ENCODE measurements at regions not wholly inside any gene's neighbourhood (a gene's known extent, or its start where the extent isn't known, plus 50 kb on each side); places are given as distances from the start of the nearest gene placed in this dataset.

DNA sequence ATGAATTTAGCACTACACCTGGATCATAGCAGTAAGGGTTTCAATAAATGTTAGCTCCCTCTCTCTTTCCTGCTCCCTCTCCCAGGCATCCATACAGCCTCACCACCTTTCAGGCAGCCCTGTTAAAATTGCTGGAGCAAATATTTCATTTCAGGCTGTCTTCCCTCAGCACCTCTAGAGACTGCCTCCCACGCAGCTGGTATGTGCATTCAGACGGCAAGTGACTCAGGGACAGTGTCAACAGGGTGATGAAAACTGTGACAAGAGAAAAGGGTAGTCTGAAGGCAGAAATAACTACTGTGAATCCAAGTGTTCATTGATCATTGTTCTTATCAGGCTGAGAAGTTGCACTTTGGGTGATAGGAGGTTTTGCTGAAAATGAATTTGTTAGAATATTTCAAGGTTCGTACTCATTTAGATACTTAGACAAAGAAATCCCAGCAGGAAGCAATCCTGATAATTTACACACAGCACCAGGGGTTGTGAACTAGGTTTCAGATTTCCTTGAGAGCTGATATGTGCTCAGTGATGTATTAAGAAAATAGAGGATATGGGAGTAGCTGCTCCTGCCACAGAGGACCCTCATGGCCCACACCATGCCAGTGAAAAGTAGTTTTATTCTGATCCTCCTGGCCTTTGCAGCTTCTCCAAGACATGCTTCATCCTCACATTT lies 424.2 kb downstream of the FGF13 start:
- no peak overlapping the region for H2AFZ ChIP-seq (ENCODE audit: low read length)
- no peak overlapping the region for H3K23ac ChIP-seq (ENCODE audit: low read depth, low read length, poor library complexity)
- no peak overlapping the region for H2BK15ac ChIP-seq (ENCODE audit: low read length)
- H3K18ac ChIP-seq (ENCODE audit: low read length) = no peak overlapping the region
- H3K14ac ChIP-seq (ENCODE audit: low read length) = no peak overlapping the region
- no peak overlapping the region for H3K27ac ChIP-seq (replicated peaks; ENCODE audit: low read length)
- H2BK5ac ChIP-seq (ENCODE audit: low read length) = no peak overlapping the region
- H2AK5ac ChIP-seq (ENCODE audit: low read depth, low read length) = no peak overlapping the region
- H3K27me3 ChIP-seq (ENCODE audit: control insufficient read depth in 3 of 3, insufficient read depth in 3 of 3, low read depth in 1 of 3, low read length in 3 of 3) = no peaks in the 10 kb centered on the region
- no peak overlapping the region for H3K9ac ChIP-seq (ENCODE audit: low read depth, low read length, poor library complexity)
- no peaks in the 10 kb centered on the region for H3K79me1 ChIP-seq (ENCODE audit: low read depth, low read length)
- H3K4me2 ChIP-seq (ENCODE audit: insufficient read depth, low read length, poor library complexity, severe bottlenecking) = no peak overlapping the region
- H3K4me3 ChIP-seq (ENCODE audit: low read length in 2 of 2) = no peak overlapping the region
- no peak overlapping the region for H2BK120ac ChIP-seq (ENCODE audit: low read depth, low read length)
- peaks cover 0 to 1% of the 10 kb centered on the region in 2 donors for H3K4me1 ChIP-seq (ENCODE audit: control insufficient read depth in 2 of 2, insufficient read depth in 1 of 2, low read depth in 1 of 2, low read length in 2 of 2)
- no peaks in the 10 kb centered on the region for H3K9me3 ChIP-seq (replicated peaks in 1 of 2; ENCODE audit: control insufficient read depth in 2 of 2, insufficient read depth in 1 of 2, low read depth in 1 of 2, low read length in 2 of 2)
- no peak overlapping the region for H4K8ac ChIP-seq (ENCODE audit: low read depth, low read length)
- no peak for DNase-seq (ENCODE audit: low spot score)
- no peak overlapping the region for H4K91ac ChIP-seq (ENCODE audit: low read depth, low read length, poor library complexity)
- no CpG with 5 or more reads among the region's 3 CpGs for WGBS, 2 donors (ENCODE audit: extremely low coverage in 2 of 2, insufficient read length in 2 of 2, insufficient replicate concordance in 1 of 2)
- no peak overlapping the region for H3K4ac ChIP-seq (ENCODE audit: low read length)
- no peaks in the 10 kb centered on the region for H3K36me3 ChIP-seq (replicated peaks in 1 of 2; ENCODE audit: control insufficient read depth in 2 of 2, insufficient read depth in 2 of 2, low read length in 2 of 2)
- no peak overlapping the region for H2BK12ac ChIP-seq (ENCODE audit: low read length)

GRCh38 chrX:138294951-138295350 lies 416.6 kb downstream of the FGF13 start:
- H3K9me3 ChIP-seq (replicated peaks in 1 of 2; ENCODE audit: control insufficient read depth in 2 of 2, insufficient read depth in 1 of 2, low read depth in 1 of 2, low read length in 2 of 2) = no peaks in the 10 kb centered on the region
- H3K27ac ChIP-seq (replicated peaks; ENCODE audit: low read length) = no peak overlapping the region
- no peak overlapping the region for H2BK15ac ChIP-seq (ENCODE audit: low read length)
- DNase-seq (ENCODE audit: low spot score) = no peak
- H2BK120ac ChIP-seq (ENCODE audit: low read depth, low read length) = no peak overlapping the region
- no peak overlapping the region for H3K4me3 ChIP-seq (ENCODE audit: low read length in 2 of 2)
- H3K14ac ChIP-seq (ENCODE audit: low read length) = no peak overlapping the region
- no peak overlapping the region for H3K9ac ChIP-seq (ENCODE audit: low read depth, low read length, poor library complexity)
- peaks cover 0 to 8% (median 0%) of the 10 kb centered on the region in 3 experiments for H3K27me3 ChIP-seq (ENCODE audit: control insufficient read depth in 3 of 3, insufficient read depth in 3 of 3, low read depth in 1 of 3, low read length in 3 of 3)
- H3K4ac ChIP-seq (ENCODE audit: low read length) = no peak overlapping the region
- H2BK5ac ChIP-seq (ENCODE audit: low read length) = no peak overlapping the region
- no CpG with 5 or more reads among the region's 5 CpGs for WGBS, 2 donors (ENCODE audit: extremely low coverage in 2 of 2, insufficient read length in 2 of 2, insufficient replicate concordance in 1 of 2)
- no peak overlapping the region for H4K8ac ChIP-seq (ENCODE audit: low read depth, low read length)
- no peak overlapping the region for H2AK5ac ChIP-seq (ENCODE audit: low read depth, low read length)
- no peaks in the 10 kb centered on the region for H3K79me1 ChIP-seq (ENCODE audit: low read depth, low read length)
- no peak overlapping the region for H3K4me2 ChIP-seq (ENCODE audit: insufficient read depth, low read length, poor library complexity, severe bottlenecking)
- H2BK12ac ChIP-seq (ENCODE audit: low read length) = no peak overlapping the region
- H2AFZ ChIP-seq (ENCODE audit: low read length) = no peak overlapping the region
- H3K18ac ChIP-seq (ENCODE audit: low read length) = no peak overlapping the region
- H4K91ac ChIP-seq (ENCODE audit: low read depth, low read length, poor library complexity) = no peak overlapping the region
- H3K36me3 ChIP-seq (replicated peaks in 1 of 2; ENCODE audit: control insufficient read depth in 2 of 2, insufficient read depth in 2 of 2, low read length in 2 of 2) = no peaks in the 10 kb centered on the region
- no peak overlapping the region for H3K23ac ChIP-seq (ENCODE audit: low read depth, low read length, poor library complexity)
- no peaks in the 10 kb centered on the region for H3K4me1 ChIP-seq (ENCODE audit: control insufficient read depth in 2 of 2, insufficient read depth in 1 of 2, low read depth in 1 of 2, low read length in 2 of 2)

DNA sequence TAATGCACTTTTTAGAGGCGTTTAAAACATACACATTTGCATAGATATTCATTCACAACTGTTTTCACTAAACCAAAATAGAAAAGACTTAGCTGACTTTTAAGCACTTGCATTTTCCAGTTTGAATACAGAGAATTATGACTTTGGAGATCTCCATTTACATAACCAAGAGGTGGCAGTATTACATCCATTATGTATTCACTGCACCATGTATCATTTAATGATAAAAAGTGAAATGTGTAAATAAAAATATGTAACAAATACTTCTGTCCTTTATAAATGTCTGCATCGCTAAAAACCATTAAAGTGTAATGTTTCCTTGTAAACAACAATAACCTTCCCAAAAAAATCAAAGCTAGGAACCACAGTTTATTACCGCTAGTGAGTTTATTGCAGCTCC lies 413.2 kb downstream of the FGF13 start:
- Histone ChIP-seq H2AFZ (ENCODE audit: low read length) (no peak overlapping the region), H4K8ac (ENCODE audit: low read depth, low read length) (no peak overlapping the region), H3K79me1 (ENCODE audit: low read depth, low read length) (no peaks in the 10 kb centered on the region), H3K4me3 (ENCODE audit: low read length in 2 of 2) (no peak overlapping the region), H4K91ac (ENCODE audit: low read depth, low read length, poor library complexity) (no peak overlapping the region), H3K9ac (ENCODE audit: low read depth, low read length, poor library complexity) (no peak overlapping the region), H3K9me3 (replicated peaks in 1 of 2; ENCODE audit: control insufficient read depth in 2 of 2, insufficient read depth in 1 of 2, low read depth in 1 of 2, low read length in 2 of 2) (no peaks in the 10 kb centered on the region), H3K14ac (ENCODE audit: low read length) (no peak overlapping the region), H2BK5ac (ENCODE audit: low read length) (no peak overlapping the region), H3K27me3 (ENCODE audit: control insufficient read depth in 3 of 3, insufficient read depth in 3 of 3, low read depth in 1 of 3, low read length in 3 of 3) (peaks cover 0 to 4% (median 0%) of the 10 kb centered on the region in 3 experiments), H2AK5ac (ENCODE audit: low read depth, low read length) (no peak overlapping the region), H3K4me2 (ENCODE audit: insufficient read depth, low read length, poor library complexity, severe bottlenecking) (no peak overlapping the region), H2BK120ac (ENCODE audit: low read depth, low read length) (no peak overlapping the region), H3K36me3 (replicated peaks in 1 of 2; ENCODE audit: control insufficient read depth in 2 of 2, insufficient read depth in 2 of 2, low read length in 2 of 2) (no peaks in the 10 kb centered on the region), H3K18ac (ENCODE audit: low read length) (no peak overlapping the region), H2BK12ac (ENCODE audit: low read length) (no peak overlapping the region), H3K4me1 (ENCODE audit: control insufficient read depth in 2 of 2, insufficient read depth in 1 of 2, low read depth in 1 of 2, low read length in 2 of 2) (no peaks in the 10 kb centered on the region), H3K27ac (replicated peaks; ENCODE audit: low read length) (no peak overlapping the region), H2BK15ac (ENCODE audit: low read length) (no peak overlapping the region), H3K23ac (ENCODE audit: low read depth, low read length, poor library complexity) (no peak overlapping the region), H3K4ac (ENCODE audit: low read length) (no peak overlapping the region)
- no CpG with 5 or more reads among the region's 3 CpGs for WGBS, 2 donors (ENCODE audit: extremely low coverage in 2 of 2, insufficient read length in 2 of 2, insufficient replicate concordance in 1 of 2)
- DNase-seq (ENCODE audit: low spot score) = no peak

DNA sequence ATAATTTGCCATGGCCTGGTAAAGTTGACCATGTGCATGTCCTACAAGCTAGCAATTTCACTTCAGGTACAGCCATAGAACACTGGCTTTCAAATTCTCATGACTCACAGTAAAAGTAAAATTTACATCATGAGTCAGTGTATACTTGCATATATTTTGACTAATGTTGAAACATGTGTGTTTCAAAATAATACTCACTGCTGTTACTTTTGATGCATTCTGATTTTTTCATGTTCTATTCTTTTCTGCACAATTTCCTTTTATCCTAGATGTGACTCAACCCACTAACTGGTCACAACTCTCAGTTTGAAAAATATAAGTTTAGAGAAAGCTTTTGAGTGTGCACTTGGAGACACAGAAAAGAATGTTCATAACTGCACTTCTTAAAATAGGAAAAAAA lies 365.7 kb downstream of the FGF13 start:
- H3K9me3 ChIP-seq (replicated peaks in 1 of 2; ENCODE audit: control insufficient read depth in 2 of 2, insufficient read depth in 1 of 2, low read depth in 1 of 2, low read length in 2 of 2) = no peaks in the 10 kb centered on the region
- H4K8ac ChIP-seq (ENCODE audit: low read depth, low read length) = no peak overlapping the region
- H3K4me2 ChIP-seq (ENCODE audit: insufficient read depth, low read length, poor library complexity, severe bottlenecking) = no peak overlapping the region
- H3K18ac ChIP-seq (ENCODE audit: low read length) = no peak overlapping the region
- no peak overlapping the region for H3K14ac ChIP-seq (ENCODE audit: low read length)
- H2BK12ac ChIP-seq (ENCODE audit: low read length) = no peak overlapping the region
- H3K23ac ChIP-seq (ENCODE audit: low read depth, low read length, poor library complexity) = no peak overlapping the region
- H3K4me3 ChIP-seq (ENCODE audit: low read length in 2 of 2) = no peak overlapping the region
- no peak overlapping the region for H2AFZ ChIP-seq (ENCODE audit: low read length)
- no peaks in the 10 kb centered on the region for H3K36me3 ChIP-seq (replicated peaks in 1 of 2; ENCODE audit: control insufficient read depth in 2 of 2, insufficient read depth in 2 of 2, low read length in 2 of 2)
- no peaks in the 10 kb centered on the region for H3K27me3 ChIP-seq (ENCODE audit: control insufficient read depth in 3 of 3, insufficient read depth in 3 of 3, low read depth in 1 of 3, low read length in 3 of 3)
- DNase-seq (ENCODE audit: low spot score) = no peak
- H2BK120ac ChIP-seq (ENCODE audit: low read depth, low read length) = no peak overlapping the region
- no peak overlapping the region for H3K4ac ChIP-seq (ENCODE audit: low read length)
- no peak overlapping the region for H2AK5ac ChIP-seq (ENCODE audit: low read depth, low read length)
- H3K9ac ChIP-seq (ENCODE audit: low read depth, low read length, poor library complexity) = no peak overlapping the region
- H3K27ac ChIP-seq (replicated peaks; ENCODE audit: low read length) = no peak overlapping the region
- H4K91ac ChIP-seq (ENCODE audit: low read depth, low read length, poor library complexity) = no peak overlapping the region
- no peaks in the 10 kb centered on the region for H3K79me1 ChIP-seq (ENCODE audit: low read depth, low read length)
- H2BK5ac ChIP-seq (ENCODE audit: low read length) = no peak overlapping the region
- H3K4me1 ChIP-seq (ENCODE audit: control insufficient read depth in 2 of 2, insufficient read depth in 1 of 2, low read depth in 1 of 2, low read length in 2 of 2) = no peaks in the 10 kb centered on the region
- H2BK15ac ChIP-seq (ENCODE audit: low read length) = no peak overlapping the region

All from neuronal stem cell (in vitro differentiated cells).